ENCODE measurements at regions not wholly inside any gene's neighbourhood (a gene's known extent, or its start where the extent isn't known, plus 50 kb on each side); places are given as distances from the start of the nearest gene placed in this dataset.

GRCh38 chr12:89880690-89881350 is 172.2 kb upstream of the ATP2B1 start:
- TF ChIP-seq CTCF (conservative IDR thresholded peaks at IDR 0.05; ENCODE audit: low read depth, low read length): no peak
- no peak overlapping the region for H3K4me3 ChIP-seq (ENCODE audit: low read depth, low read length)
- DNase-seq (ENCODE audit: low read depth): no peak

GRCh38 chr12:89879766-89880165 is 171.1 kb upstream of the ATP2B1 start:
- no peak overlapping the region for H3K4me3 ChIP-seq (ENCODE audit: low read depth, low read length)

GRCh38 chr12:89878950-89879349 is 170.3 kb upstream of the ATP2B1 start:
- no peak for TF ChIP-seq CTCF (conservative IDR thresholded peaks at IDR 0.05; ENCODE audit: low read depth, low read length)
- H3K4me3 ChIP-seq (ENCODE audit: low read depth, low read length): no peak overlapping the region
- DNase-seq (ENCODE audit: low read depth): no peak

More at GRCh38 chr12:89879766-89880165, 171.1 kb upstream of the ATP2B1 start:
- TF ChIP-seq CTCF (conservative IDR thresholded peaks at IDR 0.05; ENCODE audit: low read depth, low read length): no peak
- DNase-seq (ENCODE audit: low read depth): no peak

- DNase-seq (ENCODE audit: low read depth): no peak
- no peak for TF ChIP-seq CTCF (conservative IDR thresholded peaks at IDR 0.05; ENCODE audit: low read depth, low read length)
These were observed 169.7 kb upstream of the ATP2B1 start for GRCh38 chr12:89878327-89878726.

GRCh38 chr12:89877671-89878070 is 169.0 kb upstream of the ATP2B1 start:
- no peak overlapping the region for H3K4me3 ChIP-seq (ENCODE audit: low read depth, low read length)

More at GRCh38 chr12:89878327-89878726, 169.7 kb upstream of the ATP2B1 start:
- H3K4me3 ChIP-seq (ENCODE audit: low read depth, low read length): no peak overlapping the region

GRCh38 chr12:89877136-89877535 is 168.5 kb upstream of the ATP2B1 start:
- DNase-seq (ENCODE audit: low read depth): no peak
- TF ChIP-seq CTCF (conservative IDR thresholded peaks at IDR 0.05; ENCODE audit: low read depth, low read length): no peak
- no peak overlapping the region for H3K4me3 ChIP-seq (ENCODE audit: low read depth, low read length)

More at GRCh38 chr12:89877671-89878070, 169.0 kb upstream of the ATP2B1 start:
- no peak for DNase-seq (ENCODE audit: low read depth)
- no peak for TF ChIP-seq CTCF (conservative IDR thresholded peaks at IDR 0.05; ENCODE audit: low read depth, low read length)

GRCh38 chr12:89875809-89876208 is 167.2 kb upstream of the ATP2B1 start:
- DNase-seq (ENCODE audit: low read depth): no peak
- TF ChIP-seq CTCF (conservative IDR thresholded peaks at IDR 0.05; ENCODE audit: low read depth, low read length): no peak
- no peak overlapping the region for H3K4me3 ChIP-seq (ENCODE audit: low read depth, low read length)

Data from epithelial cell of proximal tubule (primary cell).